HG02938 (cell line): ENCODE measurements at regions not wholly inside any gene's neighbourhood (a gene's known extent, or its start where the extent isn't known, plus 50 kb on each side); places are given as distances from the start of the nearest gene placed in this dataset.

Experiments
- ATAC-seq: cut with Tn5 transposase; IDR thresholded peaks from one replicate; pipeline ENCODE4 v1.9.1; 2021; ENCODE audit warnings: mild to moderate bottlenecking, moderate library complexity; ENCODE audit not compliant: unreplicated experiment

- no peak for ATAC-seq
Observed at GRCh38 chr22:25365491-25366261, 146.2 kb downstream of the CRYBB2 start.

GRCh38 chr22:25366408-25366807, 147.0 kb downstream of the CRYBB2 start:
- ATAC-seq = no peak

GRCh38 chr22:25366876-25367466, 147.5 kb downstream of the CRYBB2 start:
- ATAC-seq = no peak

GRCh38 chr22:25367756-25368155, 148.3 kb downstream of the CRYBB2 start:
- ATAC-seq = no peak

- no peak for ATAC-seq
Observed at GRCh38 chr22:25368271-25368670, 148.8 kb downstream of the CRYBB2 start.

DNA sequence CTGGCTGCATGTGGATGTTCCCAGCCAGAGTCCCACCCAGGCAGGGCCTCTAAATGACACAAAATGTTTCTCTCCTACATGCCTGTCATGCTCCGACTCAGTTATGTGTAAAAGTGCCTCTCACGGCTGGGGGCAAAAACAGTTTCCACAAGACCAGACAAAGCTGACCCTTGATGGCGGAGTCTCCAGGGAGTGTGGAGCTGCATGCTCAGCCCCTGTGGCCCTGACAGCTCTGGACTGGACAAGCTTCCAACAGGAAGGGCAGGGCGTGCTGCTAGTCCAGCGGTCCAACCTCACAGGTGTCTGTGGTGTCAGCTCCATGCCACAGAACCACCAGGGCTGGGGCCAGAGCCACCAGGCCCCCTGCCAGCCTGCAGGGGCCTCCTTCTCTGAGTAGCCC, 149.6 kb downstream of the CRYBB2 start:
- no peak for ATAC-seq

DNA sequence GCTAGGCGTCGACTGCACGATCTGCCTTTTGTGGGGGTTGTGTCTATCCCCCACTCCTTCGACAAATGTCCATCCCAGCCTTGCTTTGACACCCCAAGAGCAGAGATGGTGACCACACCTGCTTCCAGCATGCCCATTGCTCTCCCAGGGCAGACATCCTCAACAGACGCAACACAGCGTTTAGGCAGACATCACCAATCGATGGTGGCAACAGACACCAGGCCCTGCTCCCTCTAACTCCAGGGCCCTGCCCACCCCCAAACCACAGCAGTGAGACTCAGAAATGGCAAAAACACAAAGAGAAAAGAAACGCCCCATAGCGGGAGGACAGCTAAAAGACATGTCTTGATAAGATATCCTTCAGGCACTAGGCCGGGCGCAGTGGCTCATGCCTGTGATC, 150.9 kb downstream of the CRYBB2 start:
- ATAC-seq = no peak

- no peak for ATAC-seq
Observed at GRCh38 chr22:25372000-25372595, 152.7 kb downstream of the CRYBB2 start.

DNA sequence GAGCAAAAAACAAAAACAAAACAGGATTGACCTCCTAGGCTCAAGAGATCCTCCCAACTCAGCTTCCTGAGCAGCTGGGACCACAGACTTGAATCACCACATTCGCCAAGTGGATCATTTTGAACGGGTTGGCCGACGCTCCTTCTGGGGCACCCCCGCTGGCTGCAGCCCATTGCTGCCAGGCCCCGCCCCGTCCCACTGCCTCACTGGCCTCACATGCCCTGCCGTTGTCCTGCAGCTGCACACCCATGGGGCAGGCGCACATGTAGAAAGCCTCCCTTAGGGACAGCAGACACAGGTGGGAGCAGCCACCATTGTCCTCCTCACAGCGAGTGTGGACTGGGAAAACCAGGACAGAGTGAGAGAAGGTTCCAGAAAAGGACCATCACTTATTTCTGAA, 154.5 kb downstream of the CRYBB2 start:
- ATAC-seq = no peak

DNA sequence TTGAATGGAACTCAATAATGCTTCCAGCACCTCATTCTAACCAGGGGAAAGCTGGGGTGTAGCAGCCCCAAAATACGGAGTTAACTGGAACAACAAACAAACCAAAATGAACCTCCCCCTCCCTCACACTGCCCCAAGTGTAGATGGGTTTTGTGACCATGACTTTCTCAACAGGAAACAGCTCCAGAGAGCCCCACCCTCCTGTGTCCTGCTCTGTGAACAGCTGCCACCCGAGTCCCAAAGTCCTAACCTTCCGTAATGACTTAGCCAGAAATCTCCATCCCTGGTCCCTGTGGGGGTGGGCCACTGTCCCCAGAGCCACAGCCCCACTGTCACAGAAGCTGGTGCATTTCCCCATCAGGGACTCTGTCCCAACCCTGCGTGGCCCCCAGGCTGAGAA, 155.4 kb downstream of the CRYBB2 start:
- ATAC-seq = no peak

GRCh38 chr22:25375683-25376082, 156.2 kb downstream of the CRYBB2 start:
- no peak for ATAC-seq

- ATAC-seq = no peak
Observed at GRCh38 chr22:25377699-25378098, 158.3 kb downstream of the CRYBB2 start.

DNA sequence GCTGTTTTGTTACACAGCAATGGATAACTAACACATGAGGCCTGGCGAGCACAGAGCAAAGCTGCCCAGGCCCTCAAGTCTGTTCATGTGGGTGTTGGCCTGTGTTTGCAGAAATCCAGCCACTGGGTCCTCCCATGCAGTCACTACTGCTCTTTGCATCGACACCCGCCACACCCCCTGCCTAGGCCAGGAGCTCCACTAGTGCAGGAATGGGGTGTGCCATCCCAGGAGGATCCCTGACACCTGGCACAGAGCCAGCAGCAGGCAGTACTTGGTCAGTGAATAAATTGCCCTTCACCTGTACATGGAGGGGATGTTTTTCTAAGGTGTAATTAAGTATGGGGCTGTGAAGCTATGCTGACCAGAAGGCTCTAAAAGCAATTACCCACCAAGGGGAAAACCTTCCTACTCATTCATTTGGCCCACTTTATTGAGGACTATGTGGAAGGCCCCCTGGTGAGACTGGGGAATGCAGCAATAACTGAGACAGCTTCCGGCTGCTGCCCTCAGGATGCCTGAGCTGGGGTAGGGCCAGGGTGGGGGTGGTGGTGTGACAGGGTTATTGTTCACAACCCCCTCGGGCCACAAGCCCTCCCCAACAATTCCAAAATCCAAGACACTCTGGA, 160.8 kb downstream of the CRYBB2 start:
- ATAC-seq = no peak

GRCh38 chr22:25382762-25383161, 163.3 kb downstream of the CRYBB2 start:
- no peak for ATAC-seq

DNA sequence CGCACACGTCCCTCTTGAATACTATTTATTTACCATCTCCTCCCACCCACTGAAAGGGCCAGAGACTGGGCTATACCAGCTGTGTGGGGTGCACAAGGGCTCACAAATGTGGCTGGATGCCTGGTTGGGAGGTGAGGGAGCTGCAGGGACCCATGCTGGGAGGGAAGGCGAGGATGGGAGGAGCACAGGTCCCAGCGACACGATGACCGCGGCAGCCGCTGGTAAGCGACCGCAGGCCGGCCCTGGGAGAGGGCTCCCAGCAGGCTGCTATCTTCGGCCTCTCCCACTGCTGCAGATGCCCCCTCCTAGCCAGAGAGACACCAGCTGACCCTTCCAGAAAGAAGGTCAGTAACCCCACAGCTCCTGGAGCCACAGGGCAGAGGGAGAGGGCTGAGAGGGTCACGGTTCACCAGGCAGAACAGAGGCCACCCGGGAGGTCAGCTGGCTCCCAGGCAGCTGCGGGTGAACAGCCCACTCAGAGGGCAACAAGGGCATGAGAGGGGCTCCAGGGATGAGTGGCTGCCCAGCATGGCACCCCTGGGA, 163.9 kb downstream of the CRYBB2 start:
- no peak for ATAC-seq

GRCh38 chr22:25383892-25384291, 164.5 kb downstream of the CRYBB2 start:
- no peak for ATAC-seq

DNA sequence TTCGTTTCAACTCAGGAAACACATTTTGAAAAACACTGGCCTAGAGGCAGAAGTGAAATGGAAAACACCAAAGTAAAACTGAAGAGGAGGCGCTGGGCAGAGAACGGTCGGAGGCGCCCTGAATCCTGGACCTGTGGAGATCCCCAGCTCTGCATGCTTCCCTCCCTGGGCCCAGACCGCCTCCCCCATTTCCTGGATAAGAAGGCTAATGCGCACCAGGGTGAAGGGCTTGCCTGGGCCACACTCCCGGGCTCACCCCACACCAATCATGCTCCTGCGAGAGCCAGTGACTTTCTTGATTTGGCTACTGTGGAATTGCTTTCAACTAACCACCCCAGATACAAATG, 167.1 kb downstream of the CRYBB2 start:
- no peak for ATAC-seq

GRCh38 chr22:25388415-25388814, 169.0 kb downstream of the CRYBB2 start:
- ATAC-seq = no peak

GRCh38 chr22:25388866-25389540, 169.6 kb downstream of the CRYBB2 start:
- ATAC-seq = no peak

- ATAC-seq = no peak
Observed at GRCh38 chr22:25389541-25389919, 170.1 kb downstream of the CRYBB2 start.
